Upper lobe of left lung (tissue), 6 donors: ENCODE measurements at regions not wholly inside any gene's neighbourhood (a gene's known extent, or its start where the extent isn't known, plus 50 kb on each side); places are given as distances from the start of the nearest gene placed in this dataset.

Source experiments
- ATAC-seq, 2 donors: fragments of 200-7000 bp; cut with Tn5 transposase; one replicate each; pipeline ENCODE4 v1.9.1; 2022; ENCODE audit warnings: mild to moderate bottlenecking in 2 of 2, moderate library complexity in 2 of 2; ENCODE audit not compliant: low FRiP score in 2 of 2
- DNase-seq, 2 donors: peaks; one replicate each; pipeline ENCODE4 v3.0.0-alpha.2; 2019 to 2020
- H3K27ac ChIP-seq, 4 donors: fragments of 200-600 bp; sonication (generic); one replicate each; pipeline ENCODE4 v1.5.1; 2016 to 2019
- H3K27me3 ChIP-seq, 4 donors: fragments of 200-600 bp; sonication (generic); one replicate each; pipeline ENCODE4 v1.5.1; 2017 to 2019
- H3K36me3 ChIP-seq, 4 donors: fragments of 200-600 bp; sonication (generic); one replicate each; pipeline ENCODE4 v1.5.1; 2016 to 2019
- H3K4me1 ChIP-seq, 4 donors: fragments of 200-600 bp; sonication (generic); one replicate each; pipeline ENCODE4 v1.5.1; 2018 to 2019
- H3K4me3 ChIP-seq, 4 donors: fragments of 200-600 bp; sonication (generic); one replicate each; pipeline ENCODE4 v1.5.1; 2017 to 2019; ENCODE audit warnings: mild to moderate bottlenecking in 2 of 4, moderate library complexity in 1 of 4
- H3K9me3 ChIP-seq, 4 donors: fragments of 200-600 bp; sonication (generic); one replicate each; pipeline ENCODE4 v1.5.1; 2018 to 2019
- CTCF ChIP-seq, 6 experiments: fragments of 450-650 bp in 4 of 6; fragments of 200-600 bp in 2 of 6; sonication (generic) in 2 of 6; IDR thresholded peaks; one replicate each; pipeline ENCODE4 v1.5.1; 2016 to 2019; ENCODE audit warnings: antibody characterized with exemption in 6 of 6
- EP300 ChIP-seq, 4 donors: sonication (generic); formaldehyde crosslinking; IDR thresholded peaks; one replicate each; pipeline ENCODE4 v1.5.1; 2017; ENCODE audit warnings: antibody characterized with exemption in 4 of 4, control low read depth in 2 of 4
- POLR2A ChIP-seq, 4 donors: fragments of 450-650 bp; IDR thresholded peaks; one replicate each; pipeline ENCODE4 v1.5.1; 2016 to 2017; ENCODE audit warnings: antibody characterized with exemption in 4 of 4, mild to moderate bottlenecking in 2 of 4
- POLR2AphosphoS5 ChIP-seq, 2 donors: sonication (generic); formaldehyde crosslinking; IDR thresholded peaks; one replicate each; pipeline ENCODE4 v1.5.1; 2017; ENCODE audit warnings: antibody characterized with exemption in 2 of 2
- WGBS, 2 donors: methylation state at CpG; one replicate each; pipeline ENCODE4 v1.1.5; 2017 to 2018; 5-methylcytosine and 5-hydroxymethylcytosine counted together
- donor health status: DM: no; HTN: no; CAD: no; lungs with moderate emphysema.
- donor health status: DM: no; HTN: yes; CAD: no; lungs with severe emphysema.

- H3K27me3 ChIP-seq, result no peaks in the 10 kb centered on the region
- 67 to 72% methylated on average over 2 of the region's 2 CpGs for WGBS, 2 donors
- ATAC-seq (no peak), DNase-seq (no peak)
- no peak overlapping the region for H3K27ac ChIP-seq
- TF ChIP-seq EP300 (IDR thresholded peaks at IDR 0.05) (no peak), CTCF (IDR thresholded peaks at IDR 0.05) (no peak), POLR2A (IDR thresholded peaks at IDR 0.05) (no peak), POLR2AphosphoS5 (IDR thresholded peaks at IDR 0.05) (no peak)
- H3K9me3 ChIP-seq, result no peaks in the 10 kb centered on the region
- H3K4me3 ChIP-seq, result no peak overlapping the region
- no peaks in the 10 kb centered on the region for H3K36me3 ChIP-seq
- H3K4me1 ChIP-seq, result no peaks in the 10 kb centered on the region
Measured at GRCh38 chr3:22947851-22948250, 255.3 kb upstream of the UBE2E2 start.

GRCh38 chr3:22951910-22952309 lies 251.2 kb upstream of the UBE2E2 start:
- H3K9me3 ChIP-seq, result no peaks in the 10 kb centered on the region
- no peaks in the 10 kb centered on the region for H3K27me3 ChIP-seq
- no peaks in the 10 kb centered on the region for H3K36me3 ChIP-seq
- TF ChIP-seq EP300 (IDR thresholded peaks at IDR 0.05) (no peak), POLR2AphosphoS5 (IDR thresholded peaks at IDR 0.05) (no peak), CTCF (IDR thresholded peaks at IDR 0.05) (no peak), POLR2A (IDR thresholded peaks at IDR 0.05) (no peak)
- no peak for DNase-seq
- peak in 1 of 2 donors; percentile 84 for ATAC-seq
- H3K4me1 ChIP-seq, result no peaks in the 10 kb centered on the region
- H3K27ac ChIP-seq, result no peak overlapping the region
- H3K4me3 ChIP-seq, result no peak overlapping the region

GRCh38 chr3:22952860-22953259 lies 250.3 kb upstream of the UBE2E2 start:
- H3K9me3 ChIP-seq, result no peaks in the 10 kb centered on the region
- no peaks in the 10 kb centered on the region for H3K27me3 ChIP-seq
- no peaks in the 10 kb centered on the region for H3K36me3 ChIP-seq
- 76 to 78% methylated on average over 3 of the region's 3 CpGs for WGBS, 2 donors
- DNase-seq, result no peak
- no peak for ATAC-seq
- no peak overlapping the region for H3K27ac ChIP-seq
- no peaks in the 10 kb centered on the region for H3K4me1 ChIP-seq
- H3K4me3 ChIP-seq, result no peak overlapping the region
- no peak for TF ChIP-seq POLR2AphosphoS5 (IDR thresholded peaks at IDR 0.05)
- no peak for TF ChIP-seq CTCF (IDR thresholded peaks at IDR 0.05)
- TF ChIP-seq POLR2A (IDR thresholded peaks at IDR 0.05), result no peak
- no peak for TF ChIP-seq EP300 (IDR thresholded peaks at IDR 0.05)

GRCh38 chr3:22959593-22959992 lies 243.5 kb upstream of the UBE2E2 start:
- peak in 1 of 2 donors; percentile 54 for ATAC-seq
- Histone ChIP-seq H3K27me3 (no peaks in the 10 kb centered on the region), H3K27ac (no peak overlapping the region), H3K4me3 (no peak overlapping the region), H3K4me1 (peaks cover 0 to 10% (median 4%) of the 10 kb centered on the region in 4 donors), H3K36me3 (no peaks in the 10 kb centered on the region), H3K9me3 (no peaks in the 10 kb centered on the region)
- no peak for TF ChIP-seq CTCF (IDR thresholded peaks at IDR 0.05)
- no peak for TF ChIP-seq POLR2A (IDR thresholded peaks at IDR 0.05)
- TF ChIP-seq POLR2AphosphoS5 (IDR thresholded peaks at IDR 0.05), result no peak
- TF ChIP-seq EP300 (IDR thresholded peaks at IDR 0.05), result no peak
- no peak for DNase-seq
- WGBS, 2 donors, result 61 to 69% methylated on average over 3 of the region's 3 CpGs

- TF ChIP-seq EP300 (IDR thresholded peaks at IDR 0.05) (no peak), CTCF (IDR thresholded peaks at IDR 0.05) (peak; percentile 14 to 63 (median 49))
Measured at GRCh38 chr3:22960105-22960984, 242.8 kb upstream of the UBE2E2 start.

More at GRCh38 chr3:22960105-22960984, 242.8 kb upstream of the UBE2E2 start:
- DNase-seq, result peak in 1 of 2 donors; percentile 22
- Histone ChIP-seq H3K36me3 (no peaks in the 10 kb centered on the region), H3K4me1 (peaks cover 0 to 10% (median 4%) of the 10 kb centered on the region in 4 donors), H3K4me3 (no peak overlapping the region), H3K27ac (no peak overlapping the region), H3K27me3 (no peaks in the 10 kb centered on the region), H3K9me3 (no peaks in the 10 kb centered on the region)
- WGBS, 2 donors, result 13 to 14% methylated on average over 8 of the region's 8 CpGs
- peak in 1 of 2 donors; percentile 77 for ATAC-seq
